Spleen (tissue), 11 donors: ENCODE measurements at regions not wholly inside any gene's neighbourhood (a gene's known extent, or its start where the extent isn't known, plus 50 kb on each side); places are given as distances from the start of the nearest gene placed in this dataset.
"Not testable (repeated sequence)": the region's sequence is repeated elsewhere in the genome, so short reads cannot be mapped to it uniquely, and the experiment has no call there.

ENCODE experiments used
- DNase-seq: peaks from one replicate; pipeline ENCODE4 v3.0.0-alpha.2; 2020
- H3K27ac ChIP-seq, 8 donors: fragments of 200-600 bp; sonication (generic) in 7 of 8; 1 replicate in 4 of 8; 2 replicates in 4 of 8; pipeline versions ENCODE4 v1.5.0 to v1.8.0; 2016 to 2021; ENCODE audit warnings: inconsistent platforms in 4 of 8, mild to moderate bottlenecking in 4 of 8, moderate library complexity in 1 of 8
- H3K27me3 ChIP-seq, 7 donors: fragments of 200-600 bp; sonication (generic) in 6 of 7; replicated peaks in 1 of 7; 1 replicate in 4 of 7; 2 replicates in 3 of 7; pipeline versions ENCODE4 v1.5.0 to v1.8.0; 2016 to 2021; ENCODE audit warnings: inconsistent platforms in 3 of 7, mild to moderate bottlenecking in 1 of 7
- H3K36me3 ChIP-seq, 6 donors: fragments of 200-600 bp; sonication (generic) in 5 of 6; 1 replicate in 4 of 6; 2 replicates in 2 of 6; pipeline versions ENCODE4 v1.5.0 to v1.8.0; 2016 to 2021; ENCODE audit warnings: inconsistent platforms in 2 of 6
- H3K4me1 ChIP-seq, 6 donors: fragments of 200-600 bp; sonication (generic) in 5 of 6; 1 replicate in 3 of 6; 2 replicates in 3 of 6; pipeline versions ENCODE4 v1.5.0 to v1.8.0; 2016 to 2021; ENCODE audit warnings: inconsistent platforms in 3 of 6
- H3K4me3 ChIP-seq, 8 donors: fragments of 200-600 bp; sonication (generic) in 7 of 8; 1 replicate in 4 of 8; 2 replicates in 4 of 8; pipeline versions ENCODE4 v1.5.0 to v1.8.0; 2016 to 2021; ENCODE audit warnings: inconsistent platforms in 4 of 8, mild to moderate bottlenecking in 4 of 8, moderate library complexity in 2 of 8
- H3K9me3 ChIP-seq, 8 donors: fragments of 200-600 bp; sonication (generic) in 7 of 8; 1 replicate in 4 of 8; 2 replicates in 4 of 8; pipeline versions ENCODE4 v1.5.0 to v1.8.0; 2016 to 2021; ENCODE audit warnings: inconsistent platforms in 4 of 8
- POLR2A ChIP-seq, 3 donors: fragments of 450-650 bp; IDR thresholded peaks; one replicate each; pipeline ENCODE4 v1.5.1; 2017; ENCODE audit warnings: antibody characterized with exemption in 3 of 3, mild to moderate bottlenecking in 1 of 3
- POLR2AphosphoS5 ChIP-seq, 3 donors: sonication (generic); formaldehyde crosslinking; IDR thresholded peaks; one replicate each; pipeline ENCODE4 v1.5.1; 2017; ENCODE audit warnings: antibody characterized with exemption in 3 of 3
- WGBS, 5 donors: extraction: QIAGEN DNeasy Blood & Tissue Kit in 3 of 5; methylation state at CpG; one replicate each; pipeline versions ENCODE4 v1.1.5 to v1.1.7; 2013 to 2018; 5-methylcytosine and 5-hydroxymethylcytosine counted together
- intact Hi-C: fragments of 100-400 bp; cut with DNase I; formaldehyde crosslinking; loops from one replicate; pipeline ENCODE4 v1.15.0; 2023; ENCODE audit warnings: low total_unique reads
- TF ChIP-seq, protein P1 (sequence below), 11 experiments: fragments of 200-600 bp in 7 of 11; fragments of 450-650 bp in 4 of 11; sonication (generic) in 4 of 11; IDR thresholded peaks in 8 of 11; conservative IDR thresholded peaks in 3 of 11; 1 replicate in 7 of 11; 2 replicates in 4 of 11; pipeline versions ENCODE4 v1.4.0 to v1.8.0; 2016 to 2021; ENCODE audit warnings: antibody characterized with exemption in 11 of 11, inconsistent platforms in 4 of 11, mild to moderate bottlenecking in 1 of 11
- donor health status: healthy with polysubstance abuse.
- donor health status: DM: no; HTN: no; CAD: no; lungs with moderate emphysema.
- donor health status: DM: no; HTN: no; CAD: no.
- donor health status: Bipolar disorder and iron deficiency.
- donor health status: healthy.
- donor health status: DM: no; HTN: no; CAD: no.
- donor health status: DM: yes; HTN: yes; CAD: no.

DNA sequence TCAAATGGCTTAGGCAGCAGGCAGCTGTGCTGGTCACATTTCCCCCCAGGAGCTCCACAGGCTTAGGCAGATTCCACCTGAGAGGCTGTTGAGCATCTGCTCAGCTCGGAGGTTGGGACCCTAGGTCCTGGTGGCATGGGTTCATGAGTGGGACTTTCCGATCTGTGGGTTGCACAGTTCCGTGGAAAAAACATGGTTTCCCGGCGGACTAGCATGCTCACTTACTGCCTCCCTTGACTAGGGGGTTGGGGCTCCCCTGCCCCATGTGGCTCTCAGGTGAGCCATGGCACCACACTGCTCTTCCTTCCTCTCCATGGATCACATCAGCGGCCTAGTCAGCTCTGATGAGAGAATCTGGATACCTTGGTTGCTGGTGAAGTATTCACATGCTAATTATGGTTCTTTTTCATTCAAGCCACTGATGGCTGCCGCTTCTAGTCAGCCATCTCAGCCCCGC lies 685.1 kb downstream of the METTL15 start:
- H3K36me3 ChIP-seq = no peaks in the 10 kb centered on the region
- H3K4me3 ChIP-seq = no peak overlapping the region
- H3K27ac ChIP-seq = no peak overlapping the region
- intact Hi-C loops = no loop called here
- 72 to 89% (median 82%) methylated on average over 6 to 8 of the region's 8 CpGs for WGBS, 5 donors
- no peak for DNase-seq
- H3K4me1 ChIP-seq = no peaks in the 10 kb centered on the region
- H3K27me3 ChIP-seq = no peaks in the 10 kb centered on the region
- peaks cover 0 to 52% (median 13%) of the 10 kb centered on the region in 8 donors for H3K9me3 ChIP-seq
- TF ChIP-seq POLR2AphosphoS5 (IDR thresholded peaks at IDR 0.05) (no peak), POLR2A (IDR thresholded peaks at IDR 0.05) (no peak)
- TF ChIP-seq, protein P1, sequence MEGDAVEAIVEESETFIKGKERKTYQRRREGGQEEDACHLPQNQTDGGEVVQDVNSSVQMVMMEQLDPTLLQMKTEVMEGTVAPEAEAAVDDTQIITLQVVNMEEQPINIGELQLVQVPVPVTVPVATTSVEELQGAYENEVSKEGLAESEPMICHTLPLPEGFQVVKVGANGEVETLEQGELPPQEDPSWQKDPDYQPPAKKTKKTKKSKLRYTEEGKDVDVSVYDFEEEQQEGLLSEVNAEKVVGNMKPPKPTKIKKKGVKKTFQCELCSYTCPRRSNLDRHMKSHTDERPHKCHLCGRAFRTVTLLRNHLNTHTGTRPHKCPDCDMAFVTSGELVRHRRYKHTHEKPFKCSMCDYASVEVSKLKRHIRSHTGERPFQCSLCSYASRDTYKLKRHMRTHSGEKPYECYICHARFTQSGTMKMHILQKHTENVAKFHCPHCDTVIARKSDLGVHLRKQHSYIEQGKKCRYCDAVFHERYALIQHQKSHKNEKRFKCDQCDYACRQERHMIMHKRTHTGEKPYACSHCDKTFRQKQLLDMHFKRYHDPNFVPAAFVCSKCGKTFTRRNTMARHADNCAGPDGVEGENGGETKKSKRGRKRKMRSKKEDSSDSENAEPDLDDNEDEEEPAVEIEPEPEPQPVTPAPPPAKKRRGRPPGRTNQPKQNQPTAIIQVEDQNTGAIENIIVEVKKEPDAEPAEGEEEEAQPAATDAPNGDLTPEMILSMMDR (IDR thresholded peaks at IDR 0.05 in 8 of 11, conservative IDR thresholded peaks at IDR 0.05 in 3 of 11) = no peak

DNA sequence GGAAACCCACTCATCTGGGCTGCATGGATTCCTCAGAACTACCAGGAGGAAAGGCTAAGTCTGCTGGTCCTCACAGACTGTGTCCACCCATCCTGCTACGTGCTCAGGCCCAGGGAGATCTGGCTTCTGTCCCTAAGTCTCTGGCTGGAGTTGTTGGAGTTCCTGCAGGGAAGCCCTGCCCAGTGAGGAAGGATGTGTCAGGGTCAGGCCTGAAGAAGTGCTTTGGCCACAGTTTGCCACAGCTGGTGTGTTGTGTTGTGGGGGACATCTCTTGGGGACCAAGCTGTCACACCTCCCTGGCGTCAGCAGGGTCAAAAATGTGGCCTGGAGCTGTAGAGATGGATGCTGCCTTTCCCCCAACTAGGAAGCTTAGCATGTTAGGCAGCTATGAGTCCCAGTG lies 684.7 kb downstream of the METTL15 start:
- Histone ChIP-seq H3K9me3 (peaks cover 0 to 52% (median 13%) of the 10 kb centered on the region in 8 donors), H3K4me3 (no peak overlapping the region), H3K27ac (no peak overlapping the region), H3K27me3 (no peaks in the 10 kb centered on the region), H3K36me3 (no peaks in the 10 kb centered on the region), H3K4me1 (no peaks in the 10 kb centered on the region)
- intact Hi-C loops = no loop called here
- TF ChIP-seq, protein P1 (IDR thresholded peaks at IDR 0.05 in 8 of 11, conservative IDR thresholded peaks at IDR 0.05 in 3 of 11) = no peak
- no peak for TF ChIP-seq POLR2A (IDR thresholded peaks at IDR 0.05)
- peak in 1 of 3 donors; percentile 44 for TF ChIP-seq POLR2AphosphoS5 (IDR thresholded peaks at IDR 0.05)
- peak; percentile 69 for DNase-seq
- 37 to 55% (median 53%) methylated on average over 2 of the region's 2 CpGs for WGBS, 5 donors

DNA sequence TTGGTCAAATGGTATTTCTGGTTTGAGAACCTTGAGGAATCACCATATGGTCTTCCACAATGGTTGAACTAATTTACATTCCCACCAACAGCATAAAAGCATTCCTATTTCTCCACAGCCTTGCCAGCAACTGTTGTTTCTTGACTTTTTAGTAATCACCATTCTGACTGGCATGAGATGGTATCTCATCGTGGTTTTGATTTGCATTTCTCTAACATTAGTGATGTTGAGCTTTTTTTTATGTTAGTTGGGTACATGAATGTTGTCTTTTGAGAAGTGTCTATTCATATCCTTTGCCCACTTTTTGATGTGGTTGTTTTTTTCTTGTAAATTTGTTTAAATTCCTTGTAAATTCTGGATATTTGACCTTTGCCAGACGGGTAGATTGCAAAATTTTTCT lies 679.7 kb downstream of the METTL15 start:
- H3K4me1 ChIP-seq, H3K27ac ChIP-seq, H3K27me3 ChIP-seq, H3K36me3 ChIP-seq, intact Hi-C loops, DNase-seq, H3K4me3 ChIP-seq: not testable (repeated sequence)
- 67 to 82% (median 68%) methylated on average over 2 of the region's 2 CpGs for WGBS, 5 donors
- H3K9me3 ChIP-seq = peaks cover 0 to 64% (median 30%) of the 10 kb centered on the region in 8 donors

DNA sequence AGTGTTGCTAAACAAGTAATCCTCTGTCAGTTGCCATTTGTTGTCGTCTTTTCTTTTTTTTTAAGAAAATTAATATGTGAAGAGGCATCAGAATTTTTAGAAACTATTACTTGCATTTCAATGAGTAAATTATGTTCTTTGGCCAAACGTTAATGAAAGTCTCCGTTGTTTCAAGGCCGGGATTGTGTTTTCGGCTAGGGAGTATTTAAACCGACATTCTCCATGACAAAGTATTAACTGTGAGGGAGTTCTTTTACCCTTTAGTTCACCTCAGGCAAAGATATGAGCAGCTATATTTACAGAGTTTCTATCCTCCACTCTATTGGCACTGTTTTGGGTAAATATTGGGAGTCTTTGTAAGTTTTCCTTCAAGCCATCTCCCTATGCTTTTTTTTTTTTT lies 668.9 kb downstream of the METTL15 start:
- peaks cover 0 to 63% (median 50%) of the 10 kb centered on the region in 8 donors for H3K9me3 ChIP-seq
- H3K4me3 ChIP-seq = no peak overlapping the region
- no peaks in the 10 kb centered on the region for H3K27me3 ChIP-seq
- WGBS, 5 donors = 83 to 95% (median 87%) methylated on average over 6 of the region's 6 CpGs
- TF ChIP-seq, protein P1 (IDR thresholded peaks at IDR 0.05 in 8 of 11, conservative IDR thresholded peaks at IDR 0.05 in 3 of 11) = no peak
- TF ChIP-seq POLR2AphosphoS5 (IDR thresholded peaks at IDR 0.05) (no peak), POLR2A (IDR thresholded peaks at IDR 0.05) (no peak)
- H3K27ac ChIP-seq = no peak overlapping the region
- DNase-seq = no peak
- intact Hi-C loops = no loop called here
- no peaks in the 10 kb centered on the region for H3K4me1 ChIP-seq
- no peaks in the 10 kb centered on the region for H3K36me3 ChIP-seq

DNA sequence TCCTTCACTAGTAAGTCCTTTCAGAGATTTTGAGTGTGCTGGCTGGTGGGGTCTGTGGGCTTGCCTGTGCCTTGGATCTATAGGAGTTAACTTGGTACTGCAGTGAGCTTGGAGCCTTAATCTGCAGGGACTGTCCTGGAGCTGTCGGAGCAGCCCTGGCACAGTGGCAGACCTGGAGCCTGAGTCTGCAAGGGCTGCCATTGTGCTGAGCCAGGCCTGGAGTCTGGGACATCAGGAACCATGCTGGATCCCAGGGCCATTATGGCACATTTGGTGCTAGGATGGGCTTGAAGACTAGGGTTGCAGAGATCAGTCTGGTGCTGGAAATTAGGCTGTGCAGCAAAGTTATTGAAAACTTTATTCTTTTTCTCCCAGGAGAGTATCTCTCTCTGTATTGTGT lies 665.4 kb downstream of the METTL15 start:
- H3K27me3 ChIP-seq = no peaks in the 10 kb centered on the region
- DNase-seq = no peak
- TF ChIP-seq, protein P1 (IDR thresholded peaks at IDR 0.05 in 8 of 11, conservative IDR thresholded peaks at IDR 0.05 in 3 of 11) = no peak
- H3K4me1 ChIP-seq = no peaks in the 10 kb centered on the region
- no peak overlapping the region for H3K27ac ChIP-seq
- H3K4me3 ChIP-seq = no peak overlapping the region
- peaks cover 0 to 57% (median 34%) of the 10 kb centered on the region in 8 donors for H3K9me3 ChIP-seq
- no peaks in the 10 kb centered on the region for H3K36me3 ChIP-seq
- intact Hi-C loops = no loop called here
- WGBS, 5 donors = 79 to 100% (median 95%) methylated on average over 1 of the region's 1 CpG; no CpG with 5 or more reads in 1 of the 5 donors
